GM12878 (cell line): ENCODE measurements at regions not wholly inside any gene's neighbourhood (a gene's known extent, or its start where the extent isn't known, plus 50 kb on each side); places are given as distances from the start of the nearest gene placed in this dataset.

Source experiments
- ATAC-seq: fragments of 200-7000 bp; cut with Tn5 transposase; 3 replicates; pipeline ENCODE4 v1.9.1; 2020; ENCODE audit warnings: mild to moderate bottlenecking, moderate library complexity
- BruUV-seq: library from RNA; stranded (reverse); fragments of 400-500 nt; replicated peaks from 2 replicates; lab custom pipeline; 2021; lab: Mats Ljungman, UMichigan
- CTCF ChIA-PET: fragments of 300-600 bp; sonication (Branson Sonifier 250); formaldehyde crosslinking; extraction: SDS; loops from one replicate; lab custom pipeline; 2021; ENCODE audit warnings: inconsistent platforms; lab: Yijun Ruan, JAX
- POLR2A ChIA-PET: fragments of 350-600 bp; formaldehyde crosslinking; extraction: SDS; loops from one replicate; lab custom pipeline; 2021; ENCODE audit warnings: inconsistent platforms; lab: Charles Lee
- RAD21 ChIA-PET: fragments of 300-600 bp; sonication (Branson Sonifier 250); formaldehyde crosslinking; loops from one replicate; lab custom pipeline; 2023; ENCODE audit warnings: antibody characterized with exemption; ENCODE audit not compliant: unreplicated experiment; lab: Charles Lee
- SMC1A ChIA-PET: fragments of 300-600 bp; sonication (Branson Sonifier 250); formaldehyde crosslinking; loops from one replicate; lab custom pipeline; 2023; ENCODE audit not compliant: unreplicated experiment, uncharacterized antibody; lab: Charles Lee
- DNase-seq: peaks from one replicate; pipeline ENCODE4 v3.0.0-alpha.2; 2011; ENCODE audit warnings: low read depth, low spot score
- FAIRE-seq: peaks from 3 replicates; lab custom pipeline; 2011; peaks lifted over from hg19 to GRCh38; lab: Jason Lieb, UNC
- H2AFZ ChIP-seq: 2 replicates; pipeline ENCODE4 v1.6.0; 2011; ENCODE audit warnings: low read depth, low read length, control low read depth; ENCODE audit not compliant: control insufficient read depth
- H3K27ac ChIP-seq: 2 replicates; pipeline ENCODE4 v1.5.1; 2011; ENCODE audit warnings: control low read depth; ENCODE audit not compliant: control insufficient read depth, insufficient read depth
- H3K27me3 ChIP-seq, 2 experiments: replicated peaks in 1 of 2; 2 replicates each; pipeline versions ENCODE4 v1.6.0 to v1.6.1; 2011; ENCODE audit warnings: low read length in 1 of 2; ENCODE audit not compliant: control insufficient read depth in 2 of 2, insufficient read depth in 2 of 2
- H3K36me3 ChIP-seq, 2 experiments: 2 replicates each; pipeline ENCODE4 v1.5.1; 2011; ENCODE audit warnings: low read length in 1 of 2; ENCODE audit not compliant: control insufficient read depth in 2 of 2, insufficient read depth in 2 of 2
- H3K4me1 ChIP-seq: 2 replicates; pipeline ENCODE4 v1.6.1; 2011; ENCODE audit warnings: mild to moderate bottlenecking, low read length, moderate library complexity, mixed read lengths; ENCODE audit not compliant: control insufficient read depth, insufficient read depth
- H3K4me2 ChIP-seq: 2 replicates; pipeline ENCODE4 v1.6.0; 2011; ENCODE audit warnings: control low read depth; ENCODE audit not compliant: control insufficient read depth, insufficient read depth
- H3K4me3 ChIP-seq: fragments of 200-600 bp; sonication (generic); 2 replicates; pipeline ENCODE4 v1.5.1; 2016
- H3K79me2 ChIP-seq: 2 replicates; pipeline ENCODE4 v1.6.0; 2011; ENCODE audit warnings: low read length; ENCODE audit not compliant: control insufficient read depth, insufficient read depth
- H3K9ac ChIP-seq: 2 replicates; pipeline ENCODE4 v1.8.0; 2011; ENCODE audit warnings: low read length, control low read depth, mixed read lengths; ENCODE audit not compliant: control insufficient read depth, insufficient read depth
- H3K9me3 ChIP-seq: replicated peaks from 3 replicates; pipeline ENCODE4 v1.5.1; 2011; ENCODE audit warnings: mild to moderate bottlenecking, low read length; ENCODE audit not compliant: control insufficient read depth, insufficient read depth
- H4K20me1 ChIP-seq: 2 replicates; pipeline ENCODE4 v1.6.0; 2011; ENCODE audit not compliant: control insufficient read depth, insufficient read depth
- CBFB ChIP-seq: IDR thresholded peaks from 2 replicates; pipeline ENCODE4 v1.6.1; 2016; ENCODE audit warnings: antibody characterized with exemption, low read depth
- CREB1 ChIP-seq: IDR thresholded peaks from 2 replicates; pipeline ENCODE4 v1.6.1; 2012; ENCODE audit warnings: low read depth, mild to moderate bottlenecking, inconsistent platforms
- IKZF1 ChIP-seq: fragments of 450-650 bp; conservative IDR thresholded peaks from 2 replicates; pipeline ENCODE4 v1.6.1; 2017; ENCODE audit warnings: antibody characterized with exemption, mild to moderate bottlenecking
- MEF2A ChIP-seq: IDR thresholded peaks from 2 replicates; pipeline ENCODE4 v1.6.1; 2011; ENCODE audit warnings: low read depth, mild to moderate bottlenecking, low read length, moderate library complexity; ENCODE audit not compliant: insufficient read depth
- MEF2B ChIP-seq: fragments of 450-650 bp; IDR thresholded peaks from 2 replicates; pipeline ENCODE4 v1.6.1; 2018; ENCODE audit warnings: mild to moderate bottlenecking, moderate library complexity; ENCODE audit not compliant: partially characterized antibody, poor library complexity, severe bottlenecking
- MYC ChIP-seq: IDR thresholded peaks from 2 replicates; pipeline ENCODE4 v1.6.1; 2011; ENCODE audit warnings: mild to moderate bottlenecking, low read length, moderate library complexity, inconsistent platforms; ENCODE audit not compliant: insufficient read depth, insufficient replicate concordance, insufficient read length, severe bottlenecking
- NFYB ChIP-seq: IDR thresholded peaks from 2 replicates; pipeline ENCODE4 v1.6.1; 2011; ENCODE audit warnings: low read depth, mild to moderate bottlenecking, low read length, improper control_type of control experiment, moderate library complexity; ENCODE audit not compliant: insufficient read depth
- PML ChIP-seq: IDR thresholded peaks from 2 replicates; pipeline ENCODE4 v1.6.1; 2012; ENCODE audit warnings: low read length, inconsistent platforms
- POLR2AphosphoS2 ChIP-seq: IDR thresholded peaks from 2 replicates; pipeline ENCODE4 v1.6.1; 2011; ENCODE audit warnings: low read depth, mild to moderate bottlenecking, low read length, improper control_type of control experiment, moderate library complexity
- RAD51 ChIP-seq: fragments of 450-650 bp; IDR thresholded peaks from 2 replicates; pipeline ENCODE4 v1.6.1; 2016; ENCODE audit warnings: moderate library complexity, mild to moderate bottlenecking, inconsistent platforms
- SMAD1 ChIP-seq: fragments of 450-650 bp; IDR thresholded peaks from 2 replicates; pipeline ENCODE4 v1.6.1; 2018; ENCODE audit warnings: mild to moderate bottlenecking, low read depth; ENCODE audit not compliant: partially characterized antibody
- SPI1 ChIP-seq: IDR thresholded peaks from 2 replicates; pipeline ENCODE4 v1.6.1; 2011; ENCODE audit warnings: low read depth, mild to moderate bottlenecking, low read length, moderate library complexity, borderline replicate concordance; ENCODE audit not compliant: insufficient read depth
- STAT3 ChIP-seq: IDR thresholded peaks from 2 replicates; pipeline ENCODE4 v1.6.1; 2011; ENCODE audit warnings: low read depth, low read length, improper control_type of control experiment
- YY1 ChIP-seq: IDR thresholded peaks from 2 replicates; pipeline ENCODE4 v1.6.1; 2011; ENCODE audit warnings: low read depth, mild to moderate bottlenecking, low read length
- ZNF274 ChIP-seq: IDR thresholded peaks from one replicate; pipeline ENCODE4 v1.8.0; 2011; ENCODE audit not compliant: insufficient read length, insufficient read depth
- WGBS: methylation state at CpG from one replicate; pipeline ENCODE4 v1.1.6; 2016; ENCODE audit warnings: low lambda C conversion rate; ENCODE audit not compliant: insufficient replicate concordance, insufficient coverage; ENCODE audit errors: missing lambda C conversion rate; 5-methylcytosine and 5-hydroxymethylcytosine counted together
- in situ Hi-C: fragments of 300-500 bp; cut with MboI; formaldehyde crosslinking; loops from 9 replicates; pipeline ENCODE4 v1.14.3; 2018; ENCODE audit warnings: mixed read lengths
- intact Hi-C: fragments of 100-400 bp; cut with micrococcal nuclease; formaldehyde crosslinking; loops from one replicate; pipeline ENCODE4 v1.14.2; 2022; ENCODE audit not compliant: unreplicated experiment
- TF ChIP-seq, protein P1 (sequence below): IDR thresholded peaks from 2 replicates; pipeline ENCODE4 v1.6.1; 2011; ENCODE audit warnings: mild to moderate bottlenecking, low read depth, low read length, moderate library complexity; ENCODE audit not compliant: insufficient replicate concordance
- TF ChIP-seq, protein P2 (sequence below): fragments of 450-650 bp; IDR thresholded peaks from 2 replicates; pipeline ENCODE4 v1.6.1; 2016; ENCODE audit warnings: mild to moderate bottlenecking, moderate library complexity, borderline replicate concordance

DNA sequence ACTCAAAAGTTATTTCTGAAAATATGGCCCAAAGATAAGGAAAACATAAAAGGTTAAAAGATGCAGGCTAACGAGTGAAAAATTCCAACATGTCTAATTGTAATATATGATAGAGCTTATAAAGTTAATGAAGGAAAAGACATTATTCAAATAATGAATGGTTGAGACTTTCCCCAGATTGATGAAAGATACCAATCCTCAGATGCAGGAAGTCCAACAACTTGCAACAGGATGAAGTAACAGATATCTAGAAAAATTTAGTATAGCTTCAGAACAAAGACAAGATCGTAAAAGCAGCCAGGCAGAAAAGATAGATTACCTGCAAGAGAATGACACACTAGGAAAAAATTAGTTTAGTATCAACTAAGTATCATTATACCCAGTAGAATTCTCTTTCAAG, 546.4 kb upstream of the PPP2R3A start:
- H3K4me3 ChIP-seq = no peak overlapping the region
- ChIA-PET POLR2A (no interaction called here), CTCF (interaction anchor here (1.3 kb wide), 1 partner anchor 84 kb away, joined by 3 read pairs; no protein-coding TSS in a partner anchor), RAD21 (no interaction called here), SMC1A (interaction anchor here (1.5 kb wide), 1 partner anchor 9 kb away, joined by 4 read pairs; no protein-coding TSS in a partner anchor)
- no peaks in the 10 kb centered on the region for H3K4me1 ChIP-seq
- no peaks in the 10 kb centered on the region for H3K36me3 ChIP-seq
- H3K4me2 ChIP-seq = no peak overlapping the region
- FAIRE-seq = no peak
- TF ChIP-seq NFYB (no peak), RAD51 (no peak), STAT3 (no peak), MEF2B (no peak), SPI1 (no peak), ZNF274 (no peak), CBFB (no peak), POLR2AphosphoS2 (no peak), IKZF1 (no peak), PML (no peak), YY1 (no peak), MEF2A (no peak), MYC (no peak), CREB1 (no peak), SMAD1 (no peak)
- TF ChIP-seq, protein P1, sequence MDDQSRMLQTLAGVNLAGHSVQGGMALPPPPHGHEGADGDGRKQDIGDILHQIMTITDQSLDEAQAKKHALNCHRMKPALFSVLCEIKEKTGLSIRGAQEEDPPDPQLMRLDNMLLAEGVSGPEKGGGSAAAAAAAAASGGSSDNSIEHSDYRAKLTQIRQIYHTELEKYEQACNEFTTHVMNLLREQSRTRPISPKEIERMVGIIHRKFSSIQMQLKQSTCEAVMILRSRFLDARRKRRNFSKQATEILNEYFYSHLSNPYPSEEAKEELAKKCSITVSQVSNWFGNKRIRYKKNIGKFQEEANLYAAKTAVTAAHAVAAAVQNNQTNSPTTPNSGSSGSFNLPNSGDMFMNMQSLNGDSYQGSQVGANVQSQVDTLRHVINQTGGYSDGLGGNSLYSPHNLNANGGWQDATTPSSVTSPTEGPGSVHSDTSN = no peak
- TF ChIP-seq, protein P2, sequence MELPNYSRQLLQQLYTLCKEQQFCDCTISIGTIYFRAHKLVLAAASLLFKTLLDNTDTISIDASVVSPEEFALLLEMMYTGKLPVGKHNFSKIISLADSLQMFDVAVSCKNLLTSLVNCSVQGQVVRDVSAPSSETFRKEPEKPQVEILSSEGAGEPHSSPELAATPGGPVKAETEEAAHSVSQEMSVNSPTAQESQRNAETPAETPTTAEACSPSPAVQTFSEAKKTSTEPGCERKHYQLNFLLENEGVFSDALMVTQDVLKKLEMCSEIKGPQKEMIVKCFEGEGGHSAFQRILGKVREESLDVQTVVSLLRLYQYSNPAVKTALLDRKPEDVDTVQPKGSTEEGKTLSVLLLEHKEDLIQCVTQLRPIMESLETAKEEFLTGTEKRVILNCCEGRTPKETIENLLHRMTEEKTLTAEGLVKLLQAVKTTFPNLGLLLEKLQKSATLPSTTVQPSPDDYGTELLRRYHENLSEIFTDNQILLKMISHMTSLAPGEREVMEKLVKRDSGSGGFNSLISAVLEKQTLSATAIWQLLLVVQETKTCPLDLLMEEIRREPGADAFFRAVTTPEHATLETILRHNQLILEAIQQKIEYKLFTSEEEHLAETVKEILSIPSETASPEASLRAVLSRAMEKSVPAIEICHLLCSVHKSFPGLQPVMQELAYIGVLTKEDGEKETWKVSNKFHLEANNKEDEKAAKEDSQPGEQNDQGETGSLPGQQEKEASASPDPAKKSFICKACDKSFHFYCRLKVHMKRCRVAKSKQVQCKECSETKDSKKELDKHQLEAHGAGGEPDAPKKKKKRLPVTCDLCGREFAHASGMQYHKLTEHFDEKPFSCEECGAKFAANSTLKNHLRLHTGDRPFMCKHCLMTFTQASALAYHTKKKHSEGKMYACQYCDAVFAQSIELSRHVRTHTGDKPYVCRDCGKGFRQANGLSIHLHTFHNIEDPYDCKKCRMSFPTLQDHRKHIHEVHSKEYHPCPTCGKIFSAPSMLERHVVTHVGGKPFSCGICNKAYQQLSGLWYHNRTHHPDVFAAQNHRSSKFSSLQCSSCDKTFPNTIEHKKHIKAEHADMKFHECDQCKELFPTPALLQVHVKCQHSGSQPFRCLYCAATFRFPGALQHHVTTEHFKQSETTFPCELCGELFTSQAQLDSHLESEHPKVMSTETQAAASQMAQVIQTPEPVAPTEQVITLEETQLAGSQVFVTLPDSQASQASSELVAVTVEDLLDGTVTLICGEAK = no peak
- no peaks in the 10 kb centered on the region for H3K27me3 ChIP-seq
- no TSS peak for BruUV-seq
- no peak overlapping the region for H2AFZ ChIP-seq
- intact Hi-C loops = no loop called here
- no peaks in the 10 kb centered on the region for H3K9me3 ChIP-seq
- no peaks in the 10 kb centered on the region for H4K20me1 ChIP-seq
- H3K27ac ChIP-seq = no peak overlapping the region
- 0% methylated on average over 2 of the region's 2 CpGs for WGBS
- ATAC-seq = no peak
- H3K9ac ChIP-seq = no peak overlapping the region
- in situ Hi-C loops = no loop called here
- no peaks in the 10 kb centered on the region for H3K79me2 ChIP-seq
- no peak for DNase-seq
